HCT116 (cell line): ENCODE measurements at regions not wholly inside any gene's neighbourhood (a gene's known extent, or its start where the extent isn't known, plus 50 kb on each side); places are given as distances from the start of the nearest gene placed in this dataset.

ENCODE experiments used
- ATAC-seq: fragments of 200-7000 bp; cut with Tn5 transposase; 2 replicates; pipeline ENCODE4 v1.9.1; 2020; ENCODE audit warnings: mild to moderate bottlenecking, moderate library complexity
- BruUV-seq: library from RNA; stranded (reverse); fragments of 400-500 nt; replicated peaks from 2 replicates; lab custom pipeline; 2021; lab: Mats Ljungman, UMichigan
- CTCF ChIA-PET: fragments of 300-600 bp; sonication (Branson Sonifier 250); formaldehyde crosslinking; loops from one replicate; lab custom pipeline; 2021; ENCODE audit warnings: antibody characterized with exemption; lab: Charles Lee
- POLR2A ChIA-PET: fragments of 300-600, 350-600 bp; sonication (Branson Sonifier 250); formaldehyde crosslinking; loops from one replicate; lab custom pipeline; 2021; ENCODE audit warnings: antibody characterized with exemption; lab: Charles Lee
- RAD21 ChIA-PET, 2 experiments: fragments of 300-600 bp; sonication (Branson Sonifier 250); formaldehyde crosslinking; loops; one replicate each; lab custom pipeline; 2023; ENCODE audit warnings: low total read pairs in 2 of 2; ENCODE audit not compliant: uncharacterized antibody in 2 of 2, unreplicated experiment in 2 of 2, low non-redundant PET in 1 of 2; lab: Charles Lee
- DNase-seq: peaks from one replicate; pipeline ENCODE4 v3.0.0-alpha.2; 2010; ENCODE audit warnings: low read depth, low spot score
- H2AFZ ChIP-seq: fragments of 200-600 bp; shearing (Covaris generic), sonication (generic); 2 replicates; pipeline ENCODE4 v1.6.1; 2017; ENCODE audit warnings: low read depth, mixed run types, mixed read lengths, antibody characterized with exemption, low read length; ENCODE audit not compliant: poor library complexity, severe bottlenecking
- H3K27ac ChIP-seq: 2 replicates; pipeline ENCODE4 v1.5.1; 2012; ENCODE audit warnings: low read depth, low read length
- H3K27me3 ChIP-seq: fragments of 200-600 bp; sonication (generic); 2 replicates; pipeline ENCODE4 v1.6.1; 2016; ENCODE audit warnings: mixed run types, low read length, mixed read lengths; ENCODE audit not compliant: insufficient read depth
- H3K36me3 ChIP-seq, 2 experiments: fragments of 200-500 bp in 1 of 2; fragments of 200-600 bp in 1 of 2; sonication (Bioruptor generic) in 1 of 2; sonication (generic) in 1 of 2; 2 replicates each; pipeline versions ENCODE4 v1.5.1 to v1.6.1; 2014 to 2016; ENCODE audit warnings: low read length in 2 of 2, inconsistent platforms in 1 of 2, mixed read lengths in 1 of 2, mixed run types in 1 of 2; ENCODE audit not compliant: insufficient read depth in 2 of 2, control insufficient read depth in 1 of 2
- H3K4me1 ChIP-seq, 2 experiments: fragments of 200-600 bp in 1 of 2; sonication (generic) in 1 of 2; 2 replicates each; pipeline versions ENCODE4 v1.5.1 to v1.6.1; 2012 to 2017; ENCODE audit warnings: low read length in 2 of 2, inconsistent platforms in 1 of 2, mild to moderate bottlenecking in 1 of 2, mixed read lengths in 1 of 2, mixed run types in 1 of 2, moderate library complexity in 1 of 2; ENCODE audit not compliant: insufficient read depth in 2 of 2, control insufficient read depth in 1 of 2
- H3K4me2 ChIP-seq: fragments of 200-600 bp; sonication (generic); 2 replicates; pipeline ENCODE4 v1.6.1; 2017; ENCODE audit warnings: mixed run types, low read length, mixed read lengths
- H3K4me3 ChIP-seq, 2 experiments: fragments of 200-600 bp in 1 of 2; sonication (generic) in 1 of 2; replicated peaks in 1 of 2; 2 replicates each; pipeline ENCODE4 v1.5.1; 2011 to 2016; ENCODE audit warnings: low read length in 2 of 2, control low read depth in 1 of 2, low read depth in 1 of 2, mild to moderate bottlenecking in 1 of 2, mixed read lengths in 1 of 2, mixed run types in 1 of 2
- H3K79me2 ChIP-seq: fragments of 200-600 bp; sonication (generic); 2 replicates; pipeline ENCODE4 v1.6.1; 2017; ENCODE audit warnings: mild to moderate bottlenecking, mixed run types, low read length, moderate library complexity, mixed read lengths; ENCODE audit not compliant: insufficient read depth
- H3K9ac ChIP-seq: fragments of 200-600 bp; sonication (generic); 2 replicates; pipeline ENCODE4 v1.6.1; 2016; ENCODE audit warnings: low read length, mixed read lengths
- H3K9me2 ChIP-seq: fragments of 200-600 bp; sonication (generic), shearing (Covaris generic); 2 replicates; pipeline ENCODE4 v1.6.1; 2017; ENCODE audit warnings: mixed run types, mild to moderate bottlenecking, moderate library complexity; ENCODE audit not compliant: insufficient read depth
- H3K9me3 ChIP-seq, 2 experiments: fragments of 200-500 bp in 1 of 2; fragments of 200-600 bp in 1 of 2; sonication (Bioruptor generic) in 1 of 2; sonication (generic) in 1 of 2; 2 replicates each; pipeline ENCODE4 v1.6.1; 2014 to 2017; ENCODE audit warnings: low read length in 2 of 2, mixed read lengths in 2 of 2, inconsistent platforms in 1 of 2, low read depth in 1 of 2, mild to moderate bottlenecking in 1 of 2, mixed run types in 1 of 2, moderate library complexity in 1 of 2; ENCODE audit not compliant: control insufficient read depth in 1 of 2, insufficient read depth in 1 of 2
- H4K20me1 ChIP-seq: fragments of 200-600 bp; sonication (generic), shearing (Covaris generic); 2 replicates; pipeline ENCODE4 v1.6.1; 2017; ENCODE audit warnings: mixed run types, mild to moderate bottlenecking, moderate library complexity; ENCODE audit not compliant: insufficient read depth
- CBX3 ChIP-seq: IDR thresholded peaks from 2 replicates; pipeline ENCODE4 v1.6.1; 2012; ENCODE audit warnings: low read depth
- EGR1 ChIP-seq: IDR thresholded peaks from 2 replicates; pipeline ENCODE4 v1.6.1; 2012; ENCODE audit warnings: low read depth
- ELF1 ChIP-seq: IDR thresholded peaks from 2 replicates; pipeline ENCODE4 v1.6.1; 2012; ENCODE audit warnings: low read depth, borderline replicate concordance
- EZH2 ChIP-seq: fragments of 200-600 bp; sonication (generic); IDR thresholded peaks from 2 replicates; pipeline ENCODE4 v1.6.1; 2017; ENCODE audit warnings: antibody characterized with exemption, mixed run types
- EZH2phosphoT487 ChIP-seq: fragments of 200-600 bp; IDR thresholded peaks from 2 replicates; pipeline ENCODE4 v1.6.1; 2018; ENCODE audit warnings: antibody characterized with exemption, borderline replicate concordance
- POLR2A ChIP-seq: IDR thresholded peaks from 2 replicates; pipeline ENCODE4 v1.7.0; 2011; ENCODE audit warnings: borderline replicate concordance; ENCODE audit not compliant: insufficient read depth, insufficient read length; ENCODE audit errors: extremely low read depth
- POLR2AphosphoS5 ChIP-seq: IDR thresholded peaks from 2 replicates; pipeline ENCODE4 v1.6.1; 2011; ENCODE audit warnings: mild to moderate bottlenecking, low read depth, low read length, moderate library complexity
- RAD21 ChIP-seq: IDR thresholded peaks from 2 replicates; pipeline ENCODE4 v1.6.1; 2012; ENCODE audit warnings: low read depth, mild to moderate bottlenecking
- REST ChIP-seq: IDR thresholded peaks from 2 replicates; pipeline ENCODE4 v1.6.1; 2012; ENCODE audit warnings: low read depth
- SIN3A ChIP-seq: IDR thresholded peaks from 2 replicates; pipeline ENCODE4 v1.6.1; 2012; ENCODE audit warnings: low read depth
- SP1 ChIP-seq: IDR thresholded peaks from 2 replicates; pipeline ENCODE4 v1.6.1; 2012; ENCODE audit warnings: low read depth
- SRF ChIP-seq: IDR thresholded peaks from 2 replicates; pipeline ENCODE4 v1.6.1; 2012; ENCODE audit warnings: low read depth
- TCF7L2 ChIP-seq: IDR thresholded peaks from 2 replicates; pipeline ENCODE4 v1.7.0; 2011; ENCODE audit warnings: borderline replicate concordance, inconsistent platforms; ENCODE audit not compliant: insufficient read depth, insufficient read length; ENCODE audit errors: extremely low read depth
- YY1 ChIP-seq: IDR thresholded peaks from 2 replicates; pipeline ENCODE4 v1.6.1; 2011; ENCODE audit warnings: low read length, low read depth, moderate library complexity, mild to moderate bottlenecking; ENCODE audit not compliant: insufficient replicate concordance; ENCODE audit errors: extremely low read depth
- ZFX ChIP-seq: fragments of 450-650 bp; IDR thresholded peaks from 2 replicates; pipeline ENCODE4 v1.6.1; 2017
- ZNF274 ChIP-seq: fragments of 200-500 bp; sonication (Bioruptor generic); IDR thresholded peaks from 2 replicates; pipeline ENCODE4 v1.6.1; 2014; ENCODE audit warnings: mild to moderate bottlenecking, low read depth, low read length, inconsistent platforms
- intact Hi-C: fragments of 100-400 bp; cut with micrococcal nuclease; formaldehyde crosslinking; loops from 2 replicates; pipeline ENCODE4 v1.10.0; 2022

- Histone ChIP-seq H3K9ac (no peak overlapping the region), H3K4me2 (no peak overlapping the region), H2AFZ (no peak overlapping the region), H3K36me3 (no peaks in the 10 kb centered on the region), H3K27ac (no peak overlapping the region), H3K27me3 (no peaks in the 10 kb centered on the region), H3K9me2 (no peaks in the 10 kb centered on the region; the same call in 1 of the 2 replicates), H3K4me3 (no peak overlapping the region), H3K4me1 (no peaks in the 10 kb centered on the region; a peak in 1 of 4 replicates), H3K79me2 (no peaks in the 10 kb centered on the region), H3K9me3 (no peaks in the 10 kb centered on the region), H4K20me1 (no peaks in the 10 kb centered on the region)
- ChIA-PET RAD21 (no interaction called here), POLR2A (no interaction called here), CTCF (no interaction called here)
- DNase-seq (no peak), ATAC-seq (no peak)
- intact Hi-C loops = no loop called here
- no TSS peak for BruUV-seq
- TF ChIP-seq ZNF274 (no peak), POLR2A (no peak), REST (no peak)
Observed at GRCh38 chr6:81820980-81821379, 68.5 kb upstream of the TENT5A start.

- RAD21 ChIA-PET = no interaction called here
- H4K20me1 ChIP-seq = no peaks in the 10 kb centered on the region
- H2AFZ ChIP-seq = no peak overlapping the region
- no peaks in the 10 kb centered on the region for H3K9me3 ChIP-seq
- POLR2A ChIA-PET = no interaction called here
- no peaks in the 10 kb centered on the region for H3K79me2 ChIP-seq
- H3K4me1 ChIP-seq = peaks cover 0 to 6% of the 10 kb centered on the region in 2 experiments; a peak in 1 of 4 replicates
- H3K36me3 ChIP-seq = no peaks in the 10 kb centered on the region
- no peak overlapping the region for H3K9ac ChIP-seq
- CTCF ChIA-PET = no interaction called here
- H3K9me2 ChIP-seq = no peaks in the 10 kb centered on the region; the same call in 1 of the 2 replicates
- intact Hi-C loops = no loop called here
- H3K4me3 ChIP-seq = no peak overlapping the region
- BruUV-seq = no TSS peak
- DNase-seq (no peak), ATAC-seq (no peak)
- H3K27ac ChIP-seq = no peak overlapping the region
- H3K4me2 ChIP-seq = no peak overlapping the region
- H3K27me3 ChIP-seq = no peaks in the 10 kb centered on the region
- TF ChIP-seq ZFX (no peak), SRF (no peak), EGR1 (no peak), POLR2A (no peak), EZH2 (no peak), POLR2AphosphoS5 (no peak), EZH2phosphoT487 (no peak), SP1 (no peak), YY1 (no peak), ZNF274 (no peak), RAD21 (no peak), CBX3 (no peak), ELF1 (no peak), TCF7L2 (no peak), SIN3A (no peak)
Observed at GRCh38 chr6:81820422-81820821, 67.9 kb upstream of the TENT5A start.
